Kidney glomerular epithelial cell (primary cell): ENCODE measurements at regions not wholly inside any gene's neighbourhood (a gene's known extent, or its start where the extent isn't known, plus 50 kb on each side); places are given as distances from the start of the nearest gene placed in this dataset.

Source experiments
- DNase-seq: peaks from one replicate; lab custom pipeline; 2025; lab: John Stamatoyannopoulos, UW

GRCh38 chr13:61766667-61767058, 351.0 kb upstream of the PCDH20 start:
- DNase-seq = no peak

GRCh38 chr13:61765940-61766666, 350.5 kb upstream of the PCDH20 start:
- DNase-seq = no peak

GRCh38 chr13:61765181-61765742, 349.6 kb upstream of the PCDH20 start:
- DNase-seq = no peak

- DNase-seq = no peak
Measured at GRCh38 chr13:61761690-61762089, 346.0 kb upstream of the PCDH20 start.

- no peak for DNase-seq
Measured at GRCh38 chr13:61760102-61760501, 344.5 kb upstream of the PCDH20 start.

GRCh38 chr13:61756031-61756430, 340.4 kb upstream of the PCDH20 start:
- DNase-seq = no peak

GRCh38 chr13:61751039-61751438, 335.4 kb upstream of the PCDH20 start:
- no peak for DNase-seq

GRCh38 chr13:61738236-61738750, 322.6 kb upstream of the PCDH20 start:
- no peak for DNase-seq

GRCh38 chr13:61734683-61735082, 319.0 kb upstream of the PCDH20 start:
- DNase-seq = no peak

GRCh38 chr13:61728471-61728870, 312.8 kb upstream of the PCDH20 start:
- DNase-seq = peak; percentile 10

GRCh38 chr13:61727767-61728166, 312.1 kb upstream of the PCDH20 start:
- DNase-seq = peak; percentile 59

GRCh38 chr13:61725806-61726205, 310.2 kb upstream of the PCDH20 start:
- DNase-seq = no peak

- no peak for DNase-seq
Measured at GRCh38 chr13:61722119-61722518, 306.5 kb upstream of the PCDH20 start.

- DNase-seq = no peak
Measured at GRCh38 chr13:61712621-61713020, 297.0 kb upstream of the PCDH20 start.

- no peak for DNase-seq
Measured at GRCh38 chr13:61709258-61709657, 293.6 kb upstream of the PCDH20 start.

GRCh38 chr13:61706899-61707298, 291.2 kb upstream of the PCDH20 start:
- DNase-seq = no peak

GRCh38 chr13:61700620-61701019, 285.0 kb upstream of the PCDH20 start:
- DNase-seq = no peak

- DNase-seq = no peak
Measured at GRCh38 chr13:61700181-61700580, 284.5 kb upstream of the PCDH20 start.

- no peak for DNase-seq
Measured at GRCh38 chr13:61696676-61697075, 281.0 kb upstream of the PCDH20 start.

GRCh38 chr13:61695147-61695546, 279.5 kb upstream of the PCDH20 start:
- DNase-seq = peak; percentile 26

GRCh38 chr13:61692691-61693090, 277.0 kb upstream of the PCDH20 start:
- DNase-seq = no peak

- DNase-seq = peak; percentile 2
Measured at GRCh38 chr13:61685682-61686012, 270.0 kb upstream of the PCDH20 start.

- DNase-seq = no peak
Measured at GRCh38 chr13:61684976-61685681, 269.5 kb upstream of the PCDH20 start.
